ENCODE measurements at regions not wholly inside any gene's neighbourhood (a gene's known extent, or its start where the extent isn't known, plus 50 kb on each side); places are given as distances from the start of the nearest gene placed in this dataset.

DNA sequence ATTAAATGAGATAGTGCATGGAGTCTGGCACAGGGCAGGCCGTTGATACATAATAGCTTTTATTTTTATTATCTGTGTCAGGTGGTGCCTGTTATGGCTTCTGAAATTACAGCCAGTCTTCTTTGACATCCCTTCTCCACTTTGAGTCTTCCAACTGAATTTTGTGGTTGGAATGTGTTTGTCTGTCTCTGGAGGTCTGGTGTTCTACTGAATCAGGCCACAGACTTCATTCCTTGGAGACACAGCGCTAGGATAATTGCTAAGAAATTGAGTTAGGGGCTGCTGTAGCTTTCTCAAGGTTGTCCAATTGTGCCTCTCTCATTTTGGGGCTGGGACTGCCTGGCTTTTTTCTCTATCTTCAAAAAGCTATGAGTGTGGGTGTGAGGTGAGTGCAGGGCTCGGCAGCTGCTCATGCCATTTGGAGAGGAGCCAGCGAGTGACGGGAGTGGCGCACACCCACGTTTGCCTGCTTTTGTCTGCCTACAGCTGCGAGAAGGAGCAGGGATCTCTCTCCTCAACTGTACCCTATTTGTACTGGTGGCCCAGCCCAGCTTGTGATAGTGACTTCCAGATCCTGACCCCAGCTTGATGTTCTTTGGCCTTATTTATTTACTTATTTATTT is 49.8 kb upstream of the SYN2 start:
- TF ChIP-seq, protein P1, sequence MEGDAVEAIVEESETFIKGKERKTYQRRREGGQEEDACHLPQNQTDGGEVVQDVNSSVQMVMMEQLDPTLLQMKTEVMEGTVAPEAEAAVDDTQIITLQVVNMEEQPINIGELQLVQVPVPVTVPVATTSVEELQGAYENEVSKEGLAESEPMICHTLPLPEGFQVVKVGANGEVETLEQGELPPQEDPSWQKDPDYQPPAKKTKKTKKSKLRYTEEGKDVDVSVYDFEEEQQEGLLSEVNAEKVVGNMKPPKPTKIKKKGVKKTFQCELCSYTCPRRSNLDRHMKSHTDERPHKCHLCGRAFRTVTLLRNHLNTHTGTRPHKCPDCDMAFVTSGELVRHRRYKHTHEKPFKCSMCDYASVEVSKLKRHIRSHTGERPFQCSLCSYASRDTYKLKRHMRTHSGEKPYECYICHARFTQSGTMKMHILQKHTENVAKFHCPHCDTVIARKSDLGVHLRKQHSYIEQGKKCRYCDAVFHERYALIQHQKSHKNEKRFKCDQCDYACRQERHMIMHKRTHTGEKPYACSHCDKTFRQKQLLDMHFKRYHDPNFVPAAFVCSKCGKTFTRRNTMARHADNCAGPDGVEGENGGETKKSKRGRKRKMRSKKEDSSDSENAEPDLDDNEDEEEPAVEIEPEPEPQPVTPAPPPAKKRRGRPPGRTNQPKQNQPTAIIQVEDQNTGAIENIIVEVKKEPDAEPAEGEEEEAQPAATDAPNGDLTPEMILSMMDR (IDR thresholded peaks at IDR 0.05; ENCODE audit: control insufficient read depth, extremely low read depth, insufficient read depth), result no peak
- H3K4me3 ChIP-seq (ENCODE audit: low read depth, low read length), result no peak overlapping the region
- DNase-seq (ENCODE audit: low read depth), result no peak
